ENCODE measurements at regions not wholly inside any gene's neighbourhood (a gene's known extent, or its start where the extent isn't known, plus 50 kb on each side); places are given as distances from the start of the nearest gene placed in this dataset.
"Not testable (repeated sequence)": the region's sequence is repeated elsewhere in the genome, so short reads cannot be mapped to it uniquely, and the experiment has no call there.

GRCh38 chr16:52748741-52749140, 201.8 kb upstream of the TOX3 start:
- intact Hi-C loops (cut with micrococcal nuclease), result no loop called here
- H3K27ac Mint-ChIP-seq, result no peak overlapping the region
- H3K27me3 Mint-ChIP-seq, result peaks cover 2% of the 10 kb centered on the region
- no peaks in the 10 kb centered on the region for H3K4me1 Mint-ChIP-seq (ENCODE audit: low read depth)
- H3K36me3 Mint-ChIP-seq (ENCODE audit: low read depth), result no peaks in the 10 kb centered on the region
- no peak overlapping the region for H3K4me3 Mint-ChIP-seq
- H3K9me3 Mint-ChIP-seq, result no peaks in the 10 kb centered on the region

- Mint-ChIP-seq H3K9me3 (no peaks in the 10 kb centered on the region), H3K27me3 (peaks cover 2% of the 10 kb centered on the region), H3K36me3 (ENCODE audit: low read depth) (no peaks in the 10 kb centered on the region), H3K4me3 (no peak overlapping the region), H3K27ac (no peak overlapping the region), H3K4me1 (ENCODE audit: low read depth) (peaks cover 3% of the 10 kb centered on the region)
- intact Hi-C loops (cut with micrococcal nuclease), result no loop called here
These were observed 200.2 kb upstream of the TOX3 start for GRCh38 chr16:52747088-52747595.

- Mint-ChIP-seq H3K36me3 (ENCODE audit: low read depth) (no peaks in the 10 kb centered on the region), H3K9me3 (no peaks in the 10 kb centered on the region), H3K27me3 (peaks cover 4% of the 10 kb centered on the region), H3K4me3 (no peak overlapping the region), H3K4me1 (ENCODE audit: low read depth) (peaks cover 7% of the 10 kb centered on the region), H3K27ac (no peak overlapping the region)
- intact Hi-C loops (cut with micrococcal nuclease), result no loop called here
These were observed 196.8 kb upstream of the TOX3 start for GRCh38 chr16:52743707-52744106.

GRCh38 chr16:52742608-52743170, 195.7 kb upstream of the TOX3 start:
- Mint-ChIP-seq H3K4me3 (no peak overlapping the region), H3K4me1 (ENCODE audit: low read depth) (peaks cover 7% of the 10 kb centered on the region), H3K27ac (no peak overlapping the region), H3K27me3 (peaks cover 4% of the 10 kb centered on the region), H3K9me3 (no peaks in the 10 kb centered on the region), H3K36me3 (ENCODE audit: low read depth) (no peaks in the 10 kb centered on the region)
- intact Hi-C loops (cut with micrococcal nuclease), result no loop called here

- Mint-ChIP-seq H3K9me3 (no peaks in the 10 kb centered on the region), H3K4me3 (no peak overlapping the region)
These were observed 195.1 kb upstream of the TOX3 start for GRCh38 chr16:52742052-52742451.

GRCh38 chr16:52741351-52741750, 194.4 kb upstream of the TOX3 start:
- H3K4me1 Mint-ChIP-seq (ENCODE audit: low read depth), result peaks cover 7% of the 10 kb centered on the region
- no peaks in the 10 kb centered on the region for H3K9me3 Mint-ChIP-seq
- intact Hi-C loops (cut with micrococcal nuclease), result no loop called here
- no peaks in the 10 kb centered on the region for H3K36me3 Mint-ChIP-seq (ENCODE audit: low read depth)
- H3K4me3 Mint-ChIP-seq, result no peak overlapping the region
- no peak overlapping the region for H3K27ac Mint-ChIP-seq
- peaks cover 2% of the 10 kb centered on the region for H3K27me3 Mint-ChIP-seq

More at GRCh38 chr16:52742052-52742451, 195.1 kb upstream of the TOX3 start:
- Mint-ChIP-seq H3K4me1 (ENCODE audit: low read depth) (peaks cover 7% of the 10 kb centered on the region), H3K36me3 (ENCODE audit: low read depth) (no peaks in the 10 kb centered on the region), H3K27me3 (peaks cover 4% of the 10 kb centered on the region), H3K27ac (no peak overlapping the region)
- intact Hi-C loops (cut with micrococcal nuclease), result no loop called here

- Mint-ChIP-seq H3K36me3 (ENCODE audit: low read depth) (no peaks in the 10 kb centered on the region), H3K4me3 (no peak overlapping the region), H3K9me3 (peaks cover 2% of the 10 kb centered on the region), H3K4me1 (ENCODE audit: low read depth) (peaks cover 7% of the 10 kb centered on the region), H3K27me3 (peaks cover 2% of the 10 kb centered on the region), H3K27ac (no peak overlapping the region)
- intact Hi-C loops (cut with micrococcal nuclease), result no loop called here
These were observed 193.8 kb upstream of the TOX3 start for GRCh38 chr16:52740766-52741165.

- Mint-ChIP-seq H3K36me3 (ENCODE audit: low read depth) (no peaks in the 10 kb centered on the region), H3K4me1 (ENCODE audit: low read depth) (peaks cover 7% of the 10 kb centered on the region), H3K9me3 (peaks cover 7% of the 10 kb centered on the region)
These were observed 193.4 kb upstream of the TOX3 start for GRCh38 chr16:52740333-52740732.

GRCh38 chr16:52738992-52739391, 192.0 kb upstream of the TOX3 start:
- H3K9me3 Mint-ChIP-seq; intact Hi-C loops (cut with micrococcal nuclease); H3K36me3 Mint-ChIP-seq (ENCODE audit: low read depth); H3K27me3 Mint-ChIP-seq; H3K4me3 Mint-ChIP-seq; H3K4me1 Mint-ChIP-seq (ENCODE audit: low read depth); H3K27ac Mint-ChIP-seq: not testable (repeated sequence)

More at GRCh38 chr16:52740333-52740732, 193.4 kb upstream of the TOX3 start:
- Mint-ChIP-seq H3K27ac (no peak overlapping the region), H3K4me3 (no peak overlapping the region), H3K27me3 (peaks cover 6% of the 10 kb centered on the region)
- intact Hi-C loops (cut with micrococcal nuclease), result no loop called here

- Mint-ChIP-seq H3K27me3 (peaks cover 5% of the 10 kb centered on the region), H3K4me1 (ENCODE audit: low read depth) (peaks cover 26% of the 10 kb centered on the region), H3K27ac (no peak overlapping the region), H3K36me3 (ENCODE audit: low read depth) (no peaks in the 10 kb centered on the region), H3K4me3 (no peak overlapping the region), H3K9me3 (peaks cover 20% of the 10 kb centered on the region)
- intact Hi-C loops (cut with micrococcal nuclease), result no loop called here
These were observed 184.4 kb upstream of the TOX3 start for GRCh38 chr16:52731219-52731875.

GRCh38 chr16:52729731-52730130, 182.8 kb upstream of the TOX3 start:
- Mint-ChIP-seq H3K4me3 (no peak overlapping the region), H3K36me3 (ENCODE audit: low read depth) (no peaks in the 10 kb centered on the region), H3K27ac (no peak overlapping the region), H3K9me3 (peaks cover 12% of the 10 kb centered on the region), H3K4me1 (ENCODE audit: low read depth) (peaks cover 31% of the 10 kb centered on the region), H3K27me3 (no peaks in the 10 kb centered on the region)
- intact Hi-C loops (cut with micrococcal nuclease), result no loop called here

GRCh38 chr16:52727849-52728248, 180.9 kb upstream of the TOX3 start:
- H3K27me3 Mint-ChIP-seq, result no peaks in the 10 kb centered on the region
- H3K4me1 Mint-ChIP-seq (ENCODE audit: low read depth), result peaks cover 32% of the 10 kb centered on the region
- peaks cover 12% of the 10 kb centered on the region for H3K9me3 Mint-ChIP-seq
- H3K27ac Mint-ChIP-seq, result no peak overlapping the region
- intact Hi-C loops (cut with micrococcal nuclease), result no loop called here
- no peaks in the 10 kb centered on the region for H3K36me3 Mint-ChIP-seq (ENCODE audit: low read depth)
- no peak overlapping the region for H3K4me3 Mint-ChIP-seq

- intact Hi-C loops (cut with micrococcal nuclease), result no loop called here
- Mint-ChIP-seq H3K36me3 (ENCODE audit: low read depth) (no peaks in the 10 kb centered on the region), H3K27me3 (no peaks in the 10 kb centered on the region), H3K4me1 (ENCODE audit: low read depth) (peaks cover 32% of the 10 kb centered on the region), H3K4me3 (no peak overlapping the region), H3K27ac (no peak overlapping the region), H3K9me3 (peaks cover 9% of the 10 kb centered on the region)
These were observed 180.5 kb upstream of the TOX3 start for GRCh38 chr16:52727441-52727840.

- no peak overlapping the region for H3K4me3 Mint-ChIP-seq
- no peaks in the 10 kb centered on the region for H3K36me3 Mint-ChIP-seq (ENCODE audit: low read depth)
- H3K9me3 Mint-ChIP-seq, result no peaks in the 10 kb centered on the region
- no peak overlapping the region for H3K27ac Mint-ChIP-seq
- no peaks in the 10 kb centered on the region for H3K27me3 Mint-ChIP-seq
- peaks cover 32% of the 10 kb centered on the region for H3K4me1 Mint-ChIP-seq (ENCODE audit: low read depth)
- intact Hi-C loops (cut with micrococcal nuclease), result no loop called here
These were observed 178.5 kb upstream of the TOX3 start for GRCh38 chr16:52725461-52725860.

GRCh38 chr16:52725043-52725442, 178.1 kb upstream of the TOX3 start:
- Mint-ChIP-seq H3K27ac (no peak overlapping the region), H3K27me3 (no peaks in the 10 kb centered on the region), H3K9me3 (no peaks in the 10 kb centered on the region), H3K36me3 (ENCODE audit: low read depth) (no peaks in the 10 kb centered on the region), H3K4me1 (ENCODE audit: low read depth) (peaks cover 32% of the 10 kb centered on the region), H3K4me3 (no peak overlapping the region)
- intact Hi-C loops (cut with micrococcal nuclease), result no loop called here

Data from dendritic cell treated with granulocyte-macrophage colony-stimulating factor and Interleukin-4, amounts not matched to agents 40 ng/mL and 50 ng/mL, for 4 days (primary cell).